SU-DHL-6 (cell line): ENCODE measurements at regions not wholly inside any gene's neighbourhood (a gene's known extent, or its start where the extent isn't known, plus 50 kb on each side); places are given as distances from the start of the nearest gene placed in this dataset.

Source experiments
- CTCF ChIP-seq: fragments of 200-600 bp; sonication (generic); IDR thresholded peaks from one replicate; pipeline ENCODE4 v1.5.1; 2017; ENCODE audit warnings: antibody characterized with exemption, mild to moderate bottlenecking, low read length, moderate library complexity; ENCODE audit not compliant: insufficient read depth, poor library complexity, severe bottlenecking
- EZH2phosphoT487 ChIP-seq: fragments of 200-600 bp; sonication (generic), shearing (Covaris generic); conservative IDR thresholded peaks from 2 replicates; pipeline ENCODE4 v1.6.1; 2018; ENCODE audit warnings: mild to moderate bottlenecking, antibody characterized with exemption, low read length, moderate library complexity, mixed read lengths

GRCh38 chr15:97096303-97096835, 765.9 kb downstream of the NR2F2 start:
- TF ChIP-seq EZH2phosphoT487 (no peak), CTCF (no peak)
